SK-N-MC (cell line): ENCODE measurements at regions not wholly inside any gene's neighbourhood (a gene's known extent, or its start where the extent isn't known, plus 50 kb on each side); places are given as distances from the start of the nearest gene placed in this dataset.

Experiments used
- EZH2 ChIP-seq: fragments of 200-600 bp; sonication (generic); IDR thresholded peaks from one replicate; pipeline ENCODE4 v1.6.1; 2017; ENCODE audit warnings: antibody characterized with exemption
- FOXP2 ChIP-seq: optimal IDR thresholded peaks from 2 replicates; pipeline ENCODE3; 2011; ENCODE audit warnings: mild to moderate bottlenecking, moderate library complexity; ENCODE audit not compliant: insufficient read depth; ENCODE audit errors: extremely low read length, control extremely low read depth
- POLR2AphosphoS5 ChIP-seq: IDR thresholded peaks from 2 replicates; pipeline ENCODE4 v1.6.1; 2012; ENCODE audit warnings: mild to moderate bottlenecking, low read depth, low read length, borderline replicate concordance

DNA sequence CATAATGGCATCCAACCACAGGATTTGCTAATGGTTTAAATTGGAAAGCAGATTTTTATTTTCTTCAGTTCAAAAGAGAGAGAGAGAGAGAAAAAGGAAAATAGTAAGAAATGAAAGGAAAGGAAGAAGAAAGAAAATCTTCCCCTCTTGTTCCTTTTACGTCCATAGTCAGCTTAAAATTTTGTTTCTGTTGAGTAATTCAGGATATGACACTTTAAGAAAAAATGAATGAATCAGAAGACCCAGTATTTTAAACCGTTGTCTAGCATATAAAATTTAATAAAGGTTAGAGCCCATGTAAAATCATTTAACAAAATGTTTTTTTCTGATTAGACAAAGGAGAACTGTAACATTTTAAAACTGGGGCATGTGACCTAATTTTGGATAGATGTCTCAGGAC lies 391.8 kb upstream of the EPHA5 start:
- no peak for TF ChIP-seq POLR2AphosphoS5
- no peak for TF ChIP-seq EZH2
- no peak for TF ChIP-seq FOXP2
